HG03060 (cell line): ENCODE measurements at regions not wholly inside any gene's neighbourhood (a gene's known extent, or its start where the extent isn't known, plus 50 kb on each side); places are given as distances from the start of the nearest gene placed in this dataset.

Experiments
- ATAC-seq: cut with Tn5 transposase; IDR thresholded peaks from one replicate; pipeline ENCODE4 v1.9.1; 2021; ENCODE audit warnings: low read depth, moderate number of reproducible peaks; ENCODE audit not compliant: unreplicated experiment

GRCh38 chr1:208921259-208921658 is 662.3 kb upstream of the CAMK1G start:
- no peak for ATAC-seq

- no peak for ATAC-seq
Observed at GRCh38 chr1:208923456-208923855, 660.1 kb upstream of the CAMK1G start.

GRCh38 chr1:208923946-208924720 is 659.4 kb upstream of the CAMK1G start:
- ATAC-seq: no peak

- ATAC-seq: no peak
Observed at GRCh38 chr1:208924928-208925327, 658.6 kb upstream of the CAMK1G start.

- ATAC-seq: no peak
Observed at GRCh38 chr1:208928349-208929010, 655.0 kb upstream of the CAMK1G start.

GRCh38 chr1:208929575-208929974 is 653.9 kb upstream of the CAMK1G start:
- ATAC-seq: no peak

- no peak for ATAC-seq
Observed at GRCh38 chr1:208931936-208932335, 651.6 kb upstream of the CAMK1G start.

GRCh38 chr1:208933984-208934525 is 649.5 kb upstream of the CAMK1G start:
- no peak for ATAC-seq

- no peak for ATAC-seq
Observed at GRCh38 chr1:208934933-208935332, 648.6 kb upstream of the CAMK1G start.

- ATAC-seq: no peak
Observed at GRCh38 chr1:208935517-208936187, 647.9 kb upstream of the CAMK1G start.

GRCh38 chr1:208939537-208940085 is 643.9 kb upstream of the CAMK1G start:
- no peak for ATAC-seq

- no peak for ATAC-seq
Observed at GRCh38 chr1:208942394-208943130, 641.0 kb upstream of the CAMK1G start.

GRCh38 chr1:208943291-208943690 is 640.2 kb upstream of the CAMK1G start:
- no peak for ATAC-seq

- ATAC-seq: no peak
Observed at GRCh38 chr1:208944981-208945451, 638.5 kb upstream of the CAMK1G start.

GRCh38 chr1:208950206-208950605 is 633.3 kb upstream of the CAMK1G start:
- ATAC-seq: no peak

GRCh38 chr1:208951026-208951525 is 632.4 kb upstream of the CAMK1G start:
- ATAC-seq: no peak

- ATAC-seq: no peak
Observed at GRCh38 chr1:208951908-208952307, 631.6 kb upstream of the CAMK1G start.

- ATAC-seq: no peak
Observed at GRCh38 chr1:208962867-208963266, 620.6 kb upstream of the CAMK1G start.

GRCh38 chr1:208965351-208965750 is 618.2 kb upstream of the CAMK1G start:
- ATAC-seq: no peak

- no peak for ATAC-seq
Observed at GRCh38 chr1:208967334-208967733, 616.2 kb upstream of the CAMK1G start.
